H9 (cell line): ENCODE measurements at regions not wholly inside any gene's neighbourhood (a gene's known extent, or its start where the extent isn't known, plus 50 kb on each side); places are given as distances from the start of the nearest gene placed in this dataset.

Experiments
- DNase-seq: peaks from one replicate; pipeline ENCODE4 v3.0.0-alpha.2; 2017
- H2AFZ ChIP-seq: one replicate; pipeline ENCODE4 v1.6.1; 2013; ENCODE audit warnings: mild to moderate bottlenecking, low read length, control low read depth, moderate library complexity
- H2AK5ac ChIP-seq: 2 replicates; pipeline ENCODE4 v1.6.1; 2013; ENCODE audit warnings: low read length, control low read depth, mixed read lengths; ENCODE audit not compliant: insufficient read length
- H2BK120ac ChIP-seq: one replicate; pipeline ENCODE4 v1.6.1; 2013; ENCODE audit warnings: low read depth, mild to moderate bottlenecking, low read length, control low read depth, inconsistent platforms; ENCODE audit not compliant: poor library complexity, severe bottlenecking
- H2BK12ac ChIP-seq: 2 replicates; pipeline ENCODE4 v1.6.1; 2013; ENCODE audit warnings: low read length, control low read depth, mixed read lengths, low read depth; ENCODE audit not compliant: insufficient read length
- H2BK15ac ChIP-seq: 2 replicates; pipeline ENCODE4 v1.6.1; 2013; ENCODE audit warnings: low read depth, low read length, control low read depth
- H2BK20ac ChIP-seq: one replicate; pipeline ENCODE4 v1.6.1; 2013; ENCODE audit warnings: low read depth, mild to moderate bottlenecking, low read length, control low read depth, inconsistent platforms; ENCODE audit not compliant: poor library complexity, severe bottlenecking
- H2BK5ac ChIP-seq: 2 replicates; pipeline ENCODE4 v1.6.1; 2013; ENCODE audit warnings: low read length, control low read depth, mixed read lengths; ENCODE audit not compliant: insufficient read length
- H3K14ac ChIP-seq: 2 replicates; pipeline ENCODE4 v1.6.1; 2013; ENCODE audit warnings: low read length, control low read depth; ENCODE audit not compliant: insufficient read depth
- H3K18ac ChIP-seq: 2 replicates; pipeline ENCODE4 v1.6.1; 2013; ENCODE audit warnings: low read depth, mild to moderate bottlenecking, mixed read lengths, low read length, control low read depth; ENCODE audit not compliant: insufficient read length
- H3K23ac ChIP-seq: 2 replicates; pipeline ENCODE4 v1.6.1; 2013; ENCODE audit warnings: low read length, control low read depth, mixed read lengths, low read depth; ENCODE audit not compliant: insufficient read length
- H3K23me2 ChIP-seq: 2 replicates; pipeline ENCODE4 v1.6.1; 2013; ENCODE audit warnings: low read depth, mild to moderate bottlenecking, mixed read lengths, low read length, control low read depth; ENCODE audit not compliant: insufficient read length, poor library complexity, severe bottlenecking
- H3K27ac ChIP-seq: 2 replicates; pipeline ENCODE4 v1.5.1; 2013; ENCODE audit warnings: low read length, control low read depth, mixed read lengths, low read depth; ENCODE audit not compliant: insufficient read length
- H3K27me3 ChIP-seq: 2 replicates; pipeline ENCODE4 v1.6.1; 2013; ENCODE audit warnings: low read length, control low read depth, inconsistent platforms; ENCODE audit not compliant: insufficient read depth
- H3K4ac ChIP-seq: 2 replicates; pipeline ENCODE4 v1.6.1; 2013; ENCODE audit warnings: low read depth, mild to moderate bottlenecking, control low read depth, inconsistent platforms, low read length, moderate library complexity
- H3K4me1 ChIP-seq: 2 replicates; pipeline ENCODE4 v1.6.1; 2013; ENCODE audit warnings: low read length, control low read depth, inconsistent platforms; ENCODE audit not compliant: insufficient read depth
- H3K4me2 ChIP-seq: 2 replicates; pipeline ENCODE4 v1.6.1; 2013; ENCODE audit warnings: low read length, control low read depth, mixed read lengths; ENCODE audit not compliant: insufficient read length, insufficient read depth
- H3K56ac ChIP-seq: 2 replicates; pipeline ENCODE4 v1.6.1; 2013; ENCODE audit warnings: low read depth, mild to moderate bottlenecking, mixed read lengths, low read length, control low read depth; ENCODE audit not compliant: insufficient read length
- H3K79me1 ChIP-seq: 2 replicates; pipeline ENCODE4 v1.6.1; 2013; ENCODE audit warnings: low read depth, mild to moderate bottlenecking, moderate library complexity, low read length, control low read depth, inconsistent platforms; ENCODE audit not compliant: insufficient read depth, poor library complexity, severe bottlenecking
- H3K79me2 ChIP-seq: 2 replicates; pipeline ENCODE4 v1.6.1; 2013; ENCODE audit warnings: low read length, control low read depth, inconsistent platforms; ENCODE audit not compliant: insufficient read depth
- H3K9ac ChIP-seq: 2 replicates; pipeline ENCODE4 v1.6.1; 2013; ENCODE audit warnings: low read length, control low read depth, mixed read lengths; ENCODE audit not compliant: insufficient read length; ENCODE audit errors: extremely low read depth
- H3K9me3 ChIP-seq: one replicate; pipeline ENCODE4 v1.6.1; 2013; ENCODE audit warnings: low read depth, low read length, inconsistent platforms; ENCODE audit not compliant: control insufficient read depth
- H3T11ph ChIP-seq: one replicate; pipeline ENCODE4 v1.6.1; 2013; ENCODE audit warnings: mild to moderate bottlenecking, low read length, control low read depth, inconsistent platforms
- H4K20me1 ChIP-seq: one replicate; pipeline ENCODE4 v1.6.1; 2013; ENCODE audit not compliant: control insufficient read depth, insufficient read length, insufficient read depth
- H4K5ac ChIP-seq: 2 replicates; pipeline ENCODE4 v1.6.1; 2013; ENCODE audit warnings: low read depth, mild to moderate bottlenecking, mixed read lengths, low read length, control low read depth; ENCODE audit not compliant: insufficient read length
- H4K8ac ChIP-seq: replicated peaks from 2 replicates; pipeline ENCODE4 v1.6.1; 2013; ENCODE audit warnings: low read length, control low read depth, mixed read lengths, low read depth; ENCODE audit not compliant: insufficient read length
- H4K91ac ChIP-seq: 2 replicates; pipeline ENCODE4 v1.6.1; 2013; ENCODE audit warnings: low read depth, mild to moderate bottlenecking, moderate library complexity, mixed read lengths, low read length, control low read depth; ENCODE audit not compliant: insufficient read length
- H3K27ac Mint-ChIP-seq, 3 experiments: 2 replicates in 2 of 3; 3 replicates in 1 of 3; pipeline ENCODE4 v1.8.0; 2020 to 2021; ENCODE audit warnings: mixed read lengths in 3 of 3, mild to moderate bottlenecking in 1 of 3, moderate library complexity in 1 of 3
- H3K27me3 Mint-ChIP-seq: 2 replicates; pipeline ENCODE4 v1.8.0; 2021; ENCODE audit warnings: low read depth, mild to moderate bottlenecking, moderate library complexity, mixed read lengths
- H3K36me3 Mint-ChIP-seq, 3 experiments: 2 replicates in 2 of 3; 3 replicates in 1 of 3; pipeline ENCODE4 v1.8.0; 2020 to 2021; ENCODE audit warnings: low read depth in 3 of 3, mixed read lengths in 3 of 3; ENCODE audit not compliant: insufficient read depth in 1 of 3
- H3K4me1 Mint-ChIP-seq, 2 experiments: 2 replicates each; pipeline ENCODE4 v1.8.0; 2020; ENCODE audit warnings: mixed read lengths in 2 of 2
- H3K4me3 Mint-ChIP-seq, 2 experiments: 2 replicates in 1 of 2; 3 replicates in 1 of 2; pipeline ENCODE4 v1.8.0; 2020 to 2021; ENCODE audit warnings: mild to moderate bottlenecking in 2 of 2, mixed read lengths in 2 of 2, moderate library complexity in 1 of 2
- H3K9me3 Mint-ChIP-seq, 2 experiments: 2 replicates in 1 of 2; 3 replicates in 1 of 2; pipeline ENCODE4 v1.8.0; 2020; ENCODE audit warnings: mild to moderate bottlenecking in 2 of 2, mixed read lengths in 2 of 2, moderate library complexity in 1 of 2
- CTCF ChIP-seq: fragments of 200-600 bp; sonication (generic); conservative IDR thresholded peaks from 3 replicates; pipeline ENCODE4 v1.8.0; 2021; ENCODE audit warnings: antibody characterized with exemption, mild to moderate bottlenecking
- WGBS: extraction: QIAGEN DNeasy Blood & Tissue Kit; methylation state at CpG from one replicate; pipeline ENCODE4 v1.1.7; 2013; ENCODE audit warnings: missing lambda C conversion rate, low lambda C conversion rate, mixed read lengths; ENCODE audit not compliant: insufficient read length; ENCODE audit errors: extremely low coverage; 5-methylcytosine and 5-hydroxymethylcytosine counted together

GRCh38 chr18:78883501-78883900 lies 96.1 kb upstream of the SALL3 start:
- Histone ChIP-seq H3K56ac (no peak overlapping the region), H3T11ph (no peak overlapping the region), H2BK15ac (no peak overlapping the region), H2BK20ac (no peak overlapping the region), H2BK120ac (no peak overlapping the region), H3K27me3 (no peaks in the 10 kb centered on the region), H3K4me1 (no peaks in the 10 kb centered on the region), H4K5ac (no peak overlapping the region), H3K14ac (no peak overlapping the region), H4K91ac (no peak overlapping the region), H3K79me1 (no peaks in the 10 kb centered on the region), H3K9me3 (peaks cover under 1% of the 10 kb centered on the region), H3K23me2 (no peaks in the 10 kb centered on the region), H4K8ac (no peak overlapping the region), H2AFZ (no peak overlapping the region), H3K23ac (no peak overlapping the region), H3K4ac (no peak overlapping the region), H2BK5ac (no peak overlapping the region), H3K9ac (no peak overlapping the region), H3K79me2 (no peaks in the 10 kb centered on the region), H3K4me2 (no peak overlapping the region), H2AK5ac (no peak overlapping the region), H3K27ac (no peak overlapping the region), H3K18ac (no peak overlapping the region), H2BK12ac (no peak overlapping the region), H4K20me1 (no peaks in the 10 kb centered on the region)
- H3K27me3 Mint-ChIP-seq, result peaks cover 14% of the 10 kb centered on the region
- no CpG with 5 or more reads among the region's 4 CpGs for WGBS
- peaks cover 30 to 38% of the 10 kb centered on the region in 2 experiments for H3K9me3 Mint-ChIP-seq
- H3K4me1 Mint-ChIP-seq, result peaks cover 0 to 5% of the 10 kb centered on the region in 2 experiments; a peak in 2 of 4 replicates
- H3K27ac Mint-ChIP-seq, result no peak overlapping the region
- no peak overlapping the region for H3K4me3 Mint-ChIP-seq
- H3K36me3 Mint-ChIP-seq, result peaks cover 3 to 29% (median 12%) of the 10 kb centered on the region in 3 experiments
- no peak for DNase-seq
- no peak for TF ChIP-seq CTCF
